GM23248 (cell line): ENCODE measurements at regions not wholly inside any gene's neighbourhood (a gene's known extent, or its start where the extent isn't known, plus 50 kb on each side); places are given as distances from the start of the nearest gene placed in this dataset.

Experiments
- DNase-seq: peaks from one replicate; pipeline ENCODE4 v3.0.0-alpha.2; 2015
- H2AFZ ChIP-seq: fragments of 200-600 bp; sonication (generic); 2 replicates; pipeline ENCODE4 v1.6.1; 2016; ENCODE audit warnings: antibody characterized with exemption
- H3F3A ChIP-seq: fragments of 200-600 bp; sonication (generic); 2 replicates; pipeline ENCODE4 v1.6.1; 2016; ENCODE audit warnings: mild to moderate bottlenecking, antibody characterized with exemption, mixed run types; ENCODE audit not compliant: insufficient read depth
- H3K27ac ChIP-seq: fragments of 200-600 bp; sonication (generic); 2 replicates; pipeline ENCODE4 v1.5.1; 2016; ENCODE audit warnings: mild to moderate bottlenecking
- H3K27me3 ChIP-seq: fragments of 200-600 bp; sonication (generic); replicated peaks from 2 replicates; pipeline ENCODE4 v1.6.1; 2016; ENCODE audit warnings: mild to moderate bottlenecking; ENCODE audit not compliant: insufficient read depth
- H3K36me3 ChIP-seq: fragments of 200-600 bp; sonication (generic); 2 replicates; pipeline ENCODE4 v1.6.1; 2016; ENCODE audit warnings: low read depth, mild to moderate bottlenecking
- H3K4me1 ChIP-seq: fragments of 200-600 bp; sonication (generic); 2 replicates; pipeline ENCODE4 v1.6.1; 2016; ENCODE audit warnings: mild to moderate bottlenecking; ENCODE audit not compliant: insufficient read depth
- H3K4me2 ChIP-seq: fragments of 200-600 bp; sonication (generic); one replicate; pipeline ENCODE4 v1.6.1; 2016; ENCODE audit warnings: mild to moderate bottlenecking; ENCODE audit not compliant: unreplicated experiment
- H3K4me3 ChIP-seq: fragments of 200-600 bp; sonication (generic); 2 replicates; pipeline ENCODE4 v1.5.1; 2016; ENCODE audit warnings: mild to moderate bottlenecking
- H3K79me2 ChIP-seq: fragments of 200-600 bp; sonication (generic); 2 replicates; pipeline ENCODE4 v1.6.1; 2016; ENCODE audit warnings: mild to moderate bottlenecking; ENCODE audit not compliant: insufficient read depth
- H3K9ac ChIP-seq: fragments of 200-600 bp; sonication (generic); 2 replicates; pipeline ENCODE4 v1.6.1; 2016; ENCODE audit warnings: mild to moderate bottlenecking
- H3K9me2 ChIP-seq: fragments of 200-600 bp; sonication (generic); 2 replicates; pipeline ENCODE4 v1.6.1; 2016; ENCODE audit warnings: mixed run types, mild to moderate bottlenecking, moderate library complexity; ENCODE audit not compliant: insufficient read depth
- H3K9me3 ChIP-seq: fragments of 200-600 bp; sonication (generic); one replicate; pipeline ENCODE4 v1.6.1; 2017; ENCODE audit warnings: low read depth
- H4K20me1 ChIP-seq: fragments of 200-600 bp; sonication (generic); 2 replicates; pipeline ENCODE4 v1.6.0; 2016; ENCODE audit not compliant: insufficient read depth
- EZH2 ChIP-seq: fragments of 200-600 bp; sonication (generic); IDR thresholded peaks from 2 replicates; pipeline ENCODE4 v1.6.1; 2018; ENCODE audit warnings: antibody characterized with exemption, mild to moderate bottlenecking; ENCODE audit not compliant: insufficient read depth, poor library complexity, severe bottlenecking
- EZH2phosphoT487 ChIP-seq: fragments of 200-600 bp; sonication (generic); IDR thresholded peaks from 2 replicates; pipeline ENCODE4 v1.6.1; 2018; ENCODE audit warnings: antibody characterized with exemption, moderate library complexity, mild to moderate bottlenecking, low read depth; ENCODE audit not compliant: insufficient read depth
- WGBS, 2 experiments: methylation state at CpG; one replicate each; pipeline ENCODE4 v1.1.6; 2015 to 2017; ENCODE audit warnings: low lambda C conversion rate in 2 of 2, low coverage in 1 of 2; ENCODE audit errors: missing lambda C conversion rate in 2 of 2; 5-methylcytosine and 5-hydroxymethylcytosine counted together
- in situ Hi-C: fragments of 300-500 bp; cut with MboI; formaldehyde crosslinking; loops from 2 replicates; pipeline ENCODE4 v1.15.0; 2020

DNA sequence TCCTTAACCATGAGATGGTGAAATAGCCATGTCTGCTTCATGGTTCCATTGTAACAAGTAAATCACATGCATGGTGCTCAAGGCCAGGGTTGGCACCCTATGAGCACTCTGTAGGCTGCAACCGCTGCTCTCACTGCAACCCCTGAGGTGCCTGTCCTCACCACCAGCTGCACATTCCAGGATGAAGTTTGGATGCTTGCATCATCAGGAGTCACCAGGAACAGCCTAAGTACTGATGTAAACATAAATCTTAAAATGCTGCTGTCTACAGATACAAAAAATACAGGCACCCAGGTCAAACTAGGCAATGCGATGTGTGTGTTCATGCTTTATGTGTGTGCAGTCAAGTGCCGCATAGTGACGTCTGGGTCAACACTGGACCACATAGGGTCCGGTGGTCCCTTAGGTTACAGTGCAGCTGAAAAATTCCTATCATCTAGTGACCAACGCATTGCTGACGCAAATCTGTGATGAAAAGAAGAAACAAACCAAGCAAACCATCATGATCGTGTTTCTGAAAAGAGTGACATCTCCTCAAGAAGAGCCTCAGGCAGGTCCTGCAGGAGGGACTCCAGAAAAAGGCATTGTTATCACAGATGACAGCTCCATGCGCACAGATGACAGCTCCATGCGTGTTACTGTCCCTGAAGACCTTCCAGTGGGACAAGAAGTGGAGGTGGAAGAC lies 234.8 kb downstream of the AUH start:
- H4K20me1 ChIP-seq: no peaks in the 10 kb centered on the region
- TF ChIP-seq EZH2phosphoT487 (no peak), EZH2 (no peak)
- H3K4me1 ChIP-seq: peaks cover 26% of the 10 kb centered on the region
- no peaks in the 10 kb centered on the region for H3K27me3 ChIP-seq
- no peak overlapping the region for H3K27ac ChIP-seq
- 93 to 95% methylated on average over 10 of the region's 10 CpGs for WGBS, 2 experiments
- no peak overlapping the region for H3K4me3 ChIP-seq
- in situ Hi-C loops: no loop called here
- H3K9ac ChIP-seq: no peak overlapping the region
- no peaks in the 10 kb centered on the region for H3K36me3 ChIP-seq
- peak; percentile 47 for DNase-seq
- peaks cover 19% of the 10 kb centered on the region for H3F3A ChIP-seq
- H3K9me3 ChIP-seq: no peaks in the 10 kb centered on the region
- H3K9me2 ChIP-seq: no peaks in the 10 kb centered on the region
- no peak overlapping the region for H2AFZ ChIP-seq
- no peaks in the 10 kb centered on the region for H3K79me2 ChIP-seq
- H3K4me2 ChIP-seq: no peak overlapping the region

DNA sequence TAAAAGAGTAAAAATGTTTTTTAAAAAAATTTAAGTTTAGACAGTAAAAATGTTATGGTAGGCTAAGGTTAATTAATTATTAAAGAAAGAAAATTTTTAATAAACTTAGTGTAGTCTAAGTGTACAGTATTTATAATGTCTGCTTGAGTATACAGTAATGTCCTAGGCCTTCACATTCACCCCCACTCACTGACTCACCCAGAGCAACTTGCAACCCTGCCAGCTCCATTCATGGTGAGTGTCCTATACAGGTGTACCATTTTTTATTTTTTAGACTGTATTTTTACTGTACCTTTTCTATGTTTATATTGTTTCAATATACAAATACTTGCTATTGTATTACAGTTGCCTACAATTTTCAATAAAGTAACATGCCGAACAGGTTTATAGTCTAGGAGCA lies 234.1 kb downstream of the AUH start:
- DNase-seq: peak; percentile 68
- 96% methylated on average over 1 of the region's 1 CpG for WGBS, 2 experiments
- no peaks in the 10 kb centered on the region for H3K79me2 ChIP-seq

DNA sequence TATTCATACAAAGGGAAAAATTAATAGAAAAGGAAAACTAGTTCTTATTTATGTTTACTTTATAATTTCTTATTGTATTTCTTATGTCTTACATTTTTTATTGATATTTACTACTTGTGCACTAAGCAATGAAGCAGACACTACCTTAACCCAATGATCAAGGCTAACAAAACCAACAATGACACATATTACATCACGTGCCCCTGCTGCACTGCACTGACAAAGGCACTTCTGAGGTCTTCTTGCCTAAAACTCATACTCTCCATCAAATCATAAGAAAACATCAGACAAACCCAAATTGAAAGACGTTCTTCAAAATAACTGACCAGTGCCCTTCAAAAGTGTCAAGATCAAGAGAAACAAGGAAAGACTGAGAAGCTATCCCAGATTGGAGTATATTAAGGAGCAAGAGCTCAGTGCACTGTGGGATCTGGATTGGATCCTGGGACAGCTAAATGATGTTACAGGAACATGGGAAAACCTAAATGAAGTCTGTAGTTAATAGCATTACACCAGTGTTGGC lies 230.9 kb downstream of the AUH start:
- peak overlapping the region; percentile 55 for H3K4me2 ChIP-seq

More for the DNA sequence above, 234.1 kb downstream of the AUH start:
- Histone ChIP-seq H3K36me3 (no peaks in the 10 kb centered on the region), H3K27ac (no peak overlapping the region), H3K9ac (no peak overlapping the region), H4K20me1 (no peaks in the 10 kb centered on the region), H3K9me3 (no peaks in the 10 kb centered on the region), H3K4me2 (no peak overlapping the region), H3K27me3 (no peaks in the 10 kb centered on the region), H3K4me3 (no peak overlapping the region), H3K4me1 (peaks cover 31% of the 10 kb centered on the region), H3F3A (peaks cover 23% of the 10 kb centered on the region), H3K9me2 (no peaks in the 10 kb centered on the region), H2AFZ (no peak overlapping the region)
- in situ Hi-C loops: no loop called here
- TF ChIP-seq EZH2phosphoT487: no peak
- TF ChIP-seq EZH2: no peak

DNA sequence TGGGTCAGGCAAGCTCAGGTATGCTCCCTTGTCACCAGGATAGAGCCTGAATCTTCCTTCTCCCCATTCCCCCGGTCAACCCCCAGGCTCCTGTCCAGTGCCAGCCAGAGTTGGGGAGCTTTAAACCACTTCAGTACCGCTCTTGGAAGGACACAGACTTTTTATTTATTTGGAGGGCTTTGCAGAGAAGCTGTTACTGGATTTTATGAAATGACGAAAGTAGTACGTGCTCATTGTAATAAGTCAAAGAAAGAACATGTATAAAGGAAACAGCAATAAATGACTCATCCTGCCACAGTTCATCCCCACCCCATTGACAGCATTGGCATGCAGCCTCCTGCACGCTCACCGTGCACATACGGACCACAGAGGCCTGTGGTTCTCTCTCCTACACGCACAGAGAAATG lies 230.3 kb downstream of the AUH start:
- Histone ChIP-seq H4K20me1 (no peaks in the 10 kb centered on the region), H2AFZ (peak overlapping the region; percentile 52; the same call in 1 of the 2 replicates), H3K9ac (peak overlapping the region; percentile 77), H3K9me3 (no peaks in the 10 kb centered on the region), H3K36me3 (no peaks in the 10 kb centered on the region), H3K9me2 (no peaks in the 10 kb centered on the region), H3K4me1 (peaks cover 31% of the 10 kb centered on the region), H3K79me2 (no peaks in the 10 kb centered on the region), H3K27ac (peak overlapping the region; percentile 93), H3K27me3 (no peaks in the 10 kb centered on the region), H3F3A (peaks cover 23% of the 10 kb centered on the region), H3K4me2 (peak overlapping the region; percentile 55), H3K4me3 (peak overlapping the region; percentile 23; the same call in 1 of the 2 replicates)
- TF ChIP-seq EZH2 (no peak), EZH2phosphoT487 (0 out of 2 replicates have a peak, but pooled peaks have one; percentile 55)
- 1 to 3% methylated on average over 8 of the region's 8 CpGs for WGBS, 2 experiments
- in situ Hi-C loops: no loop called here
- DNase-seq: peak; percentile 97

More for the DNA sequence above, 230.9 kb downstream of the AUH start:
- H4K20me1 ChIP-seq: no peaks in the 10 kb centered on the region
- H3K9me3 ChIP-seq: no peaks in the 10 kb centered on the region
- no peak for DNase-seq
- peak overlapping the region; percentile 77 for H3K9ac ChIP-seq
- peak overlapping the region; percentile 23; the same call in 1 of the 2 replicates for H3K4me3 ChIP-seq
- peak overlapping the region; percentile 93 for H3K27ac ChIP-seq
- H3K4me1 ChIP-seq: peaks cover 31% of the 10 kb centered on the region
- H3F3A ChIP-seq: peaks cover 23% of the 10 kb centered on the region
- H3K36me3 ChIP-seq: no peaks in the 10 kb centered on the region
- 89 to 92% methylated on average over 2 of the region's 2 CpGs for WGBS, 2 experiments
- H3K79me2 ChIP-seq: no peaks in the 10 kb centered on the region
- no peaks in the 10 kb centered on the region for H3K27me3 ChIP-seq
- in situ Hi-C loops: no loop called here
- TF ChIP-seq EZH2phosphoT487 (no peak), EZH2 (no peak)
- peak overlapping the region; percentile 52; the same call in 1 of the 2 replicates for H2AFZ ChIP-seq
- H3K9me2 ChIP-seq: no peaks in the 10 kb centered on the region
